ENCODE measurements at regions not wholly inside any gene's neighbourhood (a gene's known extent, or its start where the extent isn't known, plus 50 kb on each side); places are given as distances from the start of the nearest gene placed in this dataset.

DNA sequence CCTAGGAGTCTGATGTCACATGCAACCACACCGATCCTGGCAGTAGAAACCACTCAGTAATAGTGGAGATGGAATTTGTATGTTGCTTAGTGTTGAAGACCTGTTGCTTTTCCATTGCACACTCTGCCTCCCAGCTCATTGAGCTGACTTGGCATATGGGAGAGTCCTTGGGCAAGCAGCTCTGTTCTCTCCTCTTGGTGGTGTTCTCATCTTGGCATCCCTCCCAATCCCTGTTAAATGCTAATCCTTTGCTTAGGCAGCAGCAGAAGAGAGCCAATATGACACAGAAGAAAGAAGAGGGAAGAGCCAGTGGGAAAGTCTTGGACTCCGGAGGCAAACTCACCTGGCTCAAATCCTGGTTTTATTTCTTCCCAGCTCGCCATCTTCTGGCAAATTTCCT is 178.0 kb upstream of the CAND1 start:
- TF ChIP-seq, protein P1, sequence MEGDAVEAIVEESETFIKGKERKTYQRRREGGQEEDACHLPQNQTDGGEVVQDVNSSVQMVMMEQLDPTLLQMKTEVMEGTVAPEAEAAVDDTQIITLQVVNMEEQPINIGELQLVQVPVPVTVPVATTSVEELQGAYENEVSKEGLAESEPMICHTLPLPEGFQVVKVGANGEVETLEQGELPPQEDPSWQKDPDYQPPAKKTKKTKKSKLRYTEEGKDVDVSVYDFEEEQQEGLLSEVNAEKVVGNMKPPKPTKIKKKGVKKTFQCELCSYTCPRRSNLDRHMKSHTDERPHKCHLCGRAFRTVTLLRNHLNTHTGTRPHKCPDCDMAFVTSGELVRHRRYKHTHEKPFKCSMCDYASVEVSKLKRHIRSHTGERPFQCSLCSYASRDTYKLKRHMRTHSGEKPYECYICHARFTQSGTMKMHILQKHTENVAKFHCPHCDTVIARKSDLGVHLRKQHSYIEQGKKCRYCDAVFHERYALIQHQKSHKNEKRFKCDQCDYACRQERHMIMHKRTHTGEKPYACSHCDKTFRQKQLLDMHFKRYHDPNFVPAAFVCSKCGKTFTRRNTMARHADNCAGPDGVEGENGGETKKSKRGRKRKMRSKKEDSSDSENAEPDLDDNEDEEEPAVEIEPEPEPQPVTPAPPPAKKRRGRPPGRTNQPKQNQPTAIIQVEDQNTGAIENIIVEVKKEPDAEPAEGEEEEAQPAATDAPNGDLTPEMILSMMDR (IDR thresholded peaks at IDR 0.05), result no peak
- no peak for TF ChIP-seq POLR2A (IDR thresholded peaks at IDR 0.05)

Data from Peyer's patch (tissue), 4 donors.